HepG2 (cell line): ENCODE measurements at regions not wholly inside any gene's neighbourhood (a gene's known extent, or its start where the extent isn't known, plus 50 kb on each side); places are given as distances from the start of the nearest gene placed in this dataset.

Source experiments
- ATAC-seq: fragments of 200-7000 bp; cut with Tn5 transposase; 3 replicates; pipeline ENCODE4 v1.9.1; 2020; ENCODE audit warnings: mild to moderate bottlenecking, moderate library complexity
- BruUV-seq: library from RNA; stranded (reverse); fragments of 400-500 nt; replicated peaks from 2 replicates; lab custom pipeline; 2021; lab: Mats Ljungman, UMichigan
- CTCF ChIA-PET: fragments of 300-600 bp; formaldehyde crosslinking; extraction: SDS; loops from one replicate; lab custom pipeline; 2021; ENCODE audit warnings: low total read pairs, inconsistent platforms, low intra/inter-chr PET ratio; lab: Yijun Ruan, JAX
- POLR2A ChIA-PET: fragments of 350-600 bp; sonication (Branson Sonifier 250); formaldehyde crosslinking; loops from one replicate; lab custom pipeline; 2020; ENCODE audit warnings: antibody characterized with exemption, inconsistent platforms; lab: Yijun Ruan, JAX
- DNase-seq: peaks from one replicate; pipeline ENCODE4 v3.0.0-alpha.2; 2015; ENCODE audit warnings: low spot score
- FAIRE-seq: peaks from 3 replicates; lab custom pipeline; 2011; peaks lifted over from hg19 to GRCh38; lab: Jason Lieb, UNC
- H2AFZ ChIP-seq: one replicate; pipeline ENCODE4 v1.6.1; 2011; ENCODE audit warnings: low read length, inconsistent platforms
- H3K27ac ChIP-seq: fragments of 300-600 bp; 3 replicates; pipeline ENCODE4 v1.8.0; 2011; ENCODE audit warnings: mixed run types, mild to moderate bottlenecking, mixed read lengths, low read length, inconsistent platforms; ENCODE audit not compliant: insufficient read depth; ENCODE audit errors: extremely low read length
- H3K27me3 ChIP-seq, 2 experiments: fragments of 200-600 bp in 1 of 2; 2 replicates in 1 of 2; 3 replicates in 1 of 2; pipeline versions ENCODE4 v1.6.0 to v1.8.0; 2011; ENCODE audit warnings: low read length in 2 of 2, mild to moderate bottlenecking in 2 of 2, moderate library complexity in 2 of 2, inconsistent platforms in 1 of 2; ENCODE audit not compliant: insufficient read depth in 2 of 2, control insufficient read depth in 1 of 2
- H3K36me3 ChIP-seq, 2 experiments: fragments of 200-600 bp in 1 of 2; replicated peaks in 1 of 2; 2 replicates in 1 of 2; 3 replicates in 1 of 2; pipeline versions ENCODE4 v1.5.1 to v1.8.0; 2011; ENCODE audit warnings: low read length in 2 of 2, inconsistent platforms in 1 of 2; ENCODE audit not compliant: insufficient read depth in 2 of 2, control insufficient read depth in 1 of 2
- H3K4me1 ChIP-seq: 2 replicates; pipeline ENCODE4 v1.5.1; 2012; ENCODE audit warnings: low read length, inconsistent platforms; ENCODE audit not compliant: insufficient read depth
- H3K4me2 ChIP-seq: 2 replicates; pipeline ENCODE4 v1.6.0; 2011; ENCODE audit warnings: low read depth, low read length, inconsistent platforms
- H3K4me3 ChIP-seq, 3 experiments: fragments of 200-600 bp in 1 of 3; sonication (generic), shearing (Covaris generic) in 1 of 3; replicated peaks in 1 of 3; 2 replicates each; pipeline ENCODE4 v1.5.1; 2011 to 2016; ENCODE audit warnings: low read length in 3 of 3, inconsistent platforms in 2 of 3, low read depth in 2 of 3, mild to moderate bottlenecking in 2 of 3, control low read depth in 1 of 3, mixed read lengths in 1 of 3; ENCODE audit not compliant: insufficient read depth in 1 of 3
- H3K79me2 ChIP-seq: one replicate; pipeline ENCODE4 v1.6.1; 2011; ENCODE audit warnings: low read length, inconsistent platforms; ENCODE audit not compliant: insufficient read depth
- H3K9ac ChIP-seq: 2 replicates; pipeline ENCODE4 v1.6.0; 2011; ENCODE audit warnings: mild to moderate bottlenecking, low read depth, low read length, inconsistent platforms; ENCODE audit not compliant: insufficient read depth
- H3K9me3 ChIP-seq: 2 replicates; pipeline ENCODE4 v1.5.1; 2012; ENCODE audit warnings: mild to moderate bottlenecking, low read length
- H4K20me1 ChIP-seq: 2 replicates; pipeline ENCODE4 v1.6.0; 2011; ENCODE audit warnings: inconsistent platforms, mild to moderate bottlenecking, low read length, moderate library complexity; ENCODE audit not compliant: insufficient read depth
- AGO1 ChIP-seq: fragments of 200-400 bp; formaldehyde crosslinking; IDR thresholded peaks from 2 replicates; pipeline ENCODE4 v1.6.1; 2017; ENCODE audit warnings: mild to moderate bottlenecking, low read depth, low read length, moderate library complexity; ENCODE audit not compliant: poor library complexity, severe bottlenecking
- ARHGAP35 ChIP-seq: sonication (generic); formaldehyde crosslinking; IDR thresholded peaks from 2 replicates; pipeline ENCODE4 v1.9.0; 2022; ENCODE audit warnings: mild to moderate bottlenecking, inconsistent platforms, moderate library complexity, missing genetic modification reagents, borderline replicate concordance
- CEBPB ChIP-seq: IDR thresholded peaks from 2 replicates; pipeline ENCODE4 v1.6.1; 2011; ENCODE audit warnings: low read depth, low read length, improper control_type of control experiment, borderline replicate concordance
- CTCF ChIP-seq: sonication (generic); formaldehyde crosslinking; IDR thresholded peaks from 2 replicates; pipeline ENCODE4 v1.5.0; 2020; ENCODE audit warnings: mild to moderate bottlenecking, missing genetic modification reagents, moderate library complexity
- DPF2 ChIP-seq: sonication (generic); formaldehyde crosslinking; IDR thresholded peaks from 2 replicates; pipeline ENCODE4 v1.4.0; 2020; ENCODE audit warnings: mild to moderate bottlenecking, low read depth, missing genetic modification reagents, borderline replicate concordance
- HBP1 ChIP-seq: IDR thresholded peaks from 2 replicates; pipeline ENCODE4 v1.6.1; 2016; ENCODE audit warnings: low read depth, control low read depth
- MAFF ChIP-seq: IDR thresholded peaks from 2 replicates; pipeline ENCODE4 v1.6.1; 2011; ENCODE audit warnings: low read depth, low read length, improper control_type of control experiment
- PCBP2 ChIP-seq: fragments of 200-400 bp; formaldehyde crosslinking; optimal IDR thresholded peaks from 2 replicates; pipeline ENCODE3; 2018; ENCODE audit warnings: low read length, low read depth; ENCODE audit not compliant: poor library complexity, severe bottlenecking
- PHF8 ChIP-seq: sonication (generic); formaldehyde crosslinking; IDR thresholded peaks from 2 replicates; pipeline ENCODE4 v1.5.0; 2020; ENCODE audit warnings: missing genetic modification reagents
- POLR2A ChIP-seq, 2 experiments: IDR thresholded peaks; 2 replicates each; pipeline ENCODE4 v1.6.1; 2011; ENCODE audit warnings: low read depth in 2 of 2, low read length in 2 of 2, mild to moderate bottlenecking in 1 of 2, moderate library complexity in 1 of 2; ENCODE audit not compliant: insufficient read depth in 1 of 2
- POLR2AphosphoS5 ChIP-seq: IDR thresholded peaks from 2 replicates; pipeline ENCODE4 v1.6.1; 2012; ENCODE audit warnings: low read depth, low read length
- SPEN ChIP-seq: sonication (generic); formaldehyde crosslinking; IDR thresholded peaks from 2 replicates; pipeline ENCODE4 v1.5.1; 2020; ENCODE audit warnings: low read depth, mild to moderate bottlenecking, missing genetic modification reagents
- ZBTB8A ChIP-seq: sonication (generic); formaldehyde crosslinking; IDR thresholded peaks from 2 replicates; pipeline ENCODE4 v1.4.0; 2020; ENCODE audit warnings: mild to moderate bottlenecking, low read depth, missing genetic modification reagents, borderline replicate concordance
- ZNF530 ChIP-seq: sonication (generic); formaldehyde crosslinking; IDR thresholded peaks from 2 replicates; pipeline ENCODE4 v1.5.0; 2020; ENCODE audit warnings: low read depth, mild to moderate bottlenecking, missing genetic modification reagents
- ZNF562 ChIP-seq: sonication (generic); formaldehyde crosslinking; IDR thresholded peaks from 2 replicates; pipeline ENCODE4 v1.8.0; 2022; ENCODE audit warnings: missing genetic modification reagents, borderline replicate concordance
- ZNF773 ChIP-seq: sonication (generic); formaldehyde crosslinking; IDR thresholded peaks from 2 replicates; pipeline ENCODE4 v1.4.0; 2020; ENCODE audit warnings: missing genetic modification reagents, borderline replicate concordance
- ZNF782 ChIP-seq: sonication (generic); formaldehyde crosslinking; IDR thresholded peaks from 2 replicates; pipeline ENCODE4 v1.4.0; 2020; ENCODE audit warnings: missing genetic modification reagents, mild to moderate bottlenecking, borderline replicate concordance
- ZXDC ChIP-seq: sonication (generic); formaldehyde crosslinking; IDR thresholded peaks from 2 replicates; pipeline ENCODE4 v1.5.0; 2020; ENCODE audit warnings: mild to moderate bottlenecking, missing genetic modification reagents
- WGBS: methylation state at CpG from one replicate; pipeline ENCODE4 v1.1.6; 2017; ENCODE audit warnings: low lambda C conversion rate; 5-methylcytosine and 5-hydroxymethylcytosine counted together
- in situ Hi-C: cut with HindIII; loops from 2 replicates; pipeline ENCODE4 v1.10.0; 2017; ENCODE audit warnings: low pct_unique_long_range_greater_than_20kb; ENCODE audit not compliant: extremely low pct_ligation_motif_present
- intact Hi-C: fragments of 100-400 bp; cut with micrococcal nuclease; formaldehyde crosslinking; loops from one replicate; pipeline ENCODE4 v1.10.0; 2022; ENCODE audit not compliant: unreplicated experiment
- TF ChIP-seq, protein P1 (sequence below): sonication (generic); formaldehyde crosslinking; IDR thresholded peaks from 2 replicates; pipeline ENCODE4 v1.8.1; 2023; ENCODE audit warnings: mild to moderate bottlenecking, missing genetic modification reagents, borderline replicate concordance

GRCh38 chr20:12345978-12346377 is 428.3 kb downstream of the BTBD3 start (continued):
- TF ChIP-seq PHF8 (no peak), MAFF (peak; percentile 100)

- Histone ChIP-seq H3K79me2 (no peaks in the 10 kb centered on the region), H3K27ac (no peak overlapping the region), H3K9me3 (peaks cover 31% of the 10 kb centered on the region), H3K27me3 (no peaks in the 10 kb centered on the region), H3K4me3 (no peak overlapping the region), H2AFZ (no peak overlapping the region), H4K20me1 (no peaks in the 10 kb centered on the region), H3K4me1 (no peaks in the 10 kb centered on the region), H3K9ac (no peak overlapping the region), H3K36me3 (no peaks in the 10 kb centered on the region), H3K4me2 (no peak overlapping the region)
- ChIA-PET CTCF (no interaction called here), POLR2A (no interaction called here)
- intact Hi-C loops (no loop called here), in situ Hi-C loops (no loop called here)
- WGBS, result 2% methylated on average over 2 of the region's 2 CpGs
- no TSS peak for BruUV-seq
- no peak for FAIRE-seq
- ATAC-seq, result no peak
- DNase-seq, result no peak
- TF ChIP-seq ZNF773, result no peak
- TF ChIP-seq, protein P1, sequence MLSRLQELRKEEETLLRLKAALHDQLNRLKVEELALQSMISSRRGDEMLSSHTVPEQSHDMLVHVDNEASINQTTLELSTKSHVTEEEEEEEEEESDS, result no peak
- no peak for TF ChIP-seq HBP1
- no peak for TF ChIP-seq POLR2AphosphoS5
- TF ChIP-seq ZNF562 (CRISPR knock-in tag), result no peak
- no peak for TF ChIP-seq SPEN (CRISPR knock-in tag)
- TF ChIP-seq PCBP2, result no peak
- TF ChIP-seq AGO1, result no peak
- no peak for TF ChIP-seq CEBPB
- no peak for TF ChIP-seq DPF2 (CRISPR knock-in tag)
- TF ChIP-seq POLR2A (IDR thresholded peaks at IDR 0.05; ENCODE audit: insufficient read depth in 1 of 2, low read depth in 2 of 2, low read length in 2 of 2), result no peak
- TF ChIP-seq ZBTB8A (CRISPR knock-in tag), result no peak
- TF ChIP-seq ZXDC (CRISPR knock-in tag), result no peak
- TF ChIP-seq ARHGAP35, result no peak
- no peak for TF ChIP-seq ZNF530 (CRISPR knock-in tag)
- no peak for TF ChIP-seq ZNF782 (CRISPR knock-in tag)
- TF ChIP-seq CTCF (CRISPR knock-in tag), result no peak
Observed at GRCh38 chr20:12353842-12354241, 436.1 kb downstream of the BTBD3 start.
